Kidney (tissue), 13 donors: ENCODE measurements at regions not wholly inside any gene's neighbourhood (a gene's known extent, or its start where the extent isn't known, plus 50 kb on each side); places are given as distances from the start of the nearest gene placed in this dataset.

ENCODE experiments used
- DNase-seq, 5 donors: peaks; one replicate each; pipeline ENCODE4 v3.0.0-alpha.2; 2013 to 2020
- FAIRE-seq: peaks from 2 replicates; lab custom pipeline; 2012; peaks lifted over from hg19 to GRCh38; lab: Jason Lieb, UNC
- H3K27ac ChIP-seq, 2 donors: one replicate each; pipeline ENCODE4 v1.7.0; 2013; ENCODE audit warnings: low read depth in 2 of 2, low read length in 2 of 2, inconsistent platforms in 1 of 2
- H3K27me3 ChIP-seq: one replicate; pipeline ENCODE4 v1.7.1; 2013; ENCODE audit warnings: low read length, inconsistent platforms; ENCODE audit not compliant: control insufficient read depth, insufficient read depth
- H3K36me3 ChIP-seq, 3 donors: one replicate each; pipeline versions ENCODE4 v1.7.0 to v1.7.1; 2013; ENCODE audit warnings: low read length in 3 of 3, control low read depth in 1 of 3, inconsistent platforms in 1 of 3; ENCODE audit not compliant: insufficient read depth in 3 of 3, control insufficient read depth in 2 of 3
- H3K4me1 ChIP-seq, 3 donors: one replicate each; pipeline versions ENCODE4 v1.7.0 to v1.7.1; 2013; ENCODE audit warnings: low read length in 3 of 3, inconsistent platforms in 1 of 3, low read depth in 1 of 3; ENCODE audit not compliant: control insufficient read depth in 2 of 3, insufficient read depth in 2 of 3
- H3K4me3 ChIP-seq, 3 donors: one replicate each; pipeline versions ENCODE4 v1.7.0 to v1.8.1; 2013; ENCODE audit warnings: low read length in 3 of 3, control low read depth in 1 of 3, inconsistent platforms in 1 of 3
- H3K9ac ChIP-seq, 3 donors: one replicate each; pipeline versions ENCODE4 v1.7.0 to v1.7.1; 2013; ENCODE audit warnings: low read length in 3 of 3, control low read depth in 1 of 3, inconsistent platforms in 1 of 3
- H3K9me3 ChIP-seq, 3 donors: one replicate each; pipeline versions ENCODE4 v1.7.0 to v1.7.1; 2013; ENCODE audit warnings: low read length in 3 of 3, control low read depth in 1 of 3, inconsistent platforms in 1 of 3; ENCODE audit not compliant: control insufficient read depth in 2 of 3, insufficient read depth in 1 of 3
- CTCF ChIP-seq: IDR thresholded peaks from 3 replicates; pipeline ENCODE4 v1.5.1; 2012; ENCODE audit warnings: mild to moderate bottlenecking, moderate library complexity, borderline replicate concordance; ENCODE audit not compliant: insufficient read depth; ENCODE audit errors: extremely low read depth
- intact Hi-C: fragments of 100-400 bp; cut with DNase I; formaldehyde crosslinking; loops from one replicate; pipeline ENCODE4 v1.11.1; 2022
- donor health status: control.
- donor health status: control.
- donor health status: control.
- donor health status: control.
- donor health status: control.
- donor health status: DM: yes; HTN: yes; CAD: no.
- donor health status: Normal renal cell carcinoma (clear cell type).

GRCh38 chr2:212815453-212815852 is 276.9 kb upstream of the ERBB4 start:
- FAIRE-seq (no peak), DNase-seq (no peak)
- Histone ChIP-seq H3K27ac (no peak overlapping the region), H3K9me3 (no peaks in the 10 kb centered on the region), H3K27me3 (no peaks in the 10 kb centered on the region), H3K4me1 (no peaks in the 10 kb centered on the region), H3K9ac (no peak overlapping the region), H3K36me3 (no peaks in the 10 kb centered on the region), H3K4me3 (no peak overlapping the region)
- intact Hi-C loops: no loop called here
- TF ChIP-seq CTCF: no peak

- no peak for FAIRE-seq
Observed at GRCh38 chr2:212814941-212815340, 276.3 kb upstream of the ERBB4 start.

GRCh38 chr2:212811921-212812320 is 273.3 kb upstream of the ERBB4 start:
- Histone ChIP-seq H3K4me3 (no peak overlapping the region), H3K9me3 (no peaks in the 10 kb centered on the region), H3K36me3 (no peaks in the 10 kb centered on the region), H3K4me1 (no peaks in the 10 kb centered on the region), H3K27ac (no peak overlapping the region), H3K9ac (no peak overlapping the region), H3K27me3 (no peaks in the 10 kb centered on the region)
- intact Hi-C loops: no loop called here
- TF ChIP-seq CTCF: no peak
- FAIRE-seq (no peak), DNase-seq (no peak)

More at GRCh38 chr2:212814941-212815340, 276.3 kb upstream of the ERBB4 start:
- no peaks in the 10 kb centered on the region for H3K4me1 ChIP-seq
- intact Hi-C loops: no loop called here
- no peaks in the 10 kb centered on the region for H3K27me3 ChIP-seq
- TF ChIP-seq CTCF: no peak
- no peaks in the 10 kb centered on the region for H3K9me3 ChIP-seq
- H3K36me3 ChIP-seq: no peaks in the 10 kb centered on the region
- no peak overlapping the region for H3K9ac ChIP-seq
- H3K4me3 ChIP-seq: no peak overlapping the region
- no peak for DNase-seq
- H3K27ac ChIP-seq: no peak overlapping the region
